Endothelial cell of umbilical vein (primary cell): ENCODE measurements at regions not wholly inside any gene's neighbourhood (a gene's known extent, or its start where the extent isn't known, plus 50 kb on each side); places are given as distances from the start of the nearest gene placed in this dataset.

Experiments
- BruUV-seq: library from RNA; stranded (reverse); fragments of 400-500 nt; replicated peaks from 2 replicates; lab custom pipeline; 2021; lab: Mats Ljungman, UMichigan
- CTCF ChIA-PET: fragments of 300-600, 350-600 bp; sonication (Branson Sonifier 250); formaldehyde crosslinking; loops from one replicate; lab custom pipeline; 2021; ENCODE audit warnings: antibody characterized with exemption, inconsistent platforms; lab: Charles Lee
- POLR2A ChIA-PET: fragments of 300-600, 350-600 bp; sonication (Branson Sonifier 250); formaldehyde crosslinking; loops from one replicate; lab custom pipeline; 2021; ENCODE audit warnings: antibody characterized with exemption, inconsistent platforms; lab: Charles Lee
- DNase-seq: peaks from one replicate; pipeline ENCODE4 v3.0.0-alpha.2; 2011; ENCODE audit warnings: low read depth, low spot score
- FAIRE-seq: peaks from 2 replicates; lab custom pipeline; 2011; peaks lifted over from hg19 to GRCh38; lab: Jason Lieb, UNC
- H2AFZ ChIP-seq: 2 replicates; pipeline ENCODE4 v1.6.0; 2012; ENCODE audit warnings: low read depth, low read length, control low read depth, inconsistent platforms
- H3K27ac ChIP-seq: 2 replicates; pipeline ENCODE4 v1.5.1; 2011; ENCODE audit warnings: low read depth, mild to moderate bottlenecking, control low read depth, low read length, moderate library complexity; ENCODE audit not compliant: insufficient read depth
- H3K27me3 ChIP-seq, 2 experiments: 2 replicates each; pipeline versions ENCODE4 v1.6.0 to v1.6.1; 2011; ENCODE audit warnings: low read length in 2 of 2, mixed read lengths in 1 of 2; ENCODE audit not compliant: control insufficient read depth in 2 of 2, insufficient read depth in 2 of 2
- H3K36me3 ChIP-seq, 2 experiments: 2 replicates in 1 of 2; 3 replicates in 1 of 2; pipeline ENCODE4 v1.5.1; 2011; ENCODE audit warnings: low read length in 2 of 2, mild to moderate bottlenecking in 1 of 2, moderate library complexity in 1 of 2; ENCODE audit not compliant: control insufficient read depth in 2 of 2, insufficient read depth in 2 of 2; ENCODE audit errors: extremely low read depth in 1 of 2
- H3K4me1 ChIP-seq: 3 replicates; pipeline ENCODE4 v1.5.1; 2011; ENCODE audit warnings: mild to moderate bottlenecking, low read length; ENCODE audit not compliant: control insufficient read depth, insufficient read depth; ENCODE audit errors: extremely low read depth
- H3K4me2 ChIP-seq: 2 replicates; pipeline ENCODE4 v1.6.1; 2011; ENCODE audit warnings: low read length, control low read depth, mixed read lengths; ENCODE audit not compliant: insufficient read depth
- H3K4me3 ChIP-seq, 3 experiments: fragments of 200-600 bp in 1 of 3; sonication (generic), shearing (Covaris generic) in 1 of 3; replicated peaks in 1 of 3; 2 replicates each; pipeline ENCODE4 v1.5.1; 2011 to 2016; ENCODE audit warnings: control low read depth in 3 of 3, low read length in 3 of 3, mild to moderate bottlenecking in 2 of 3, inconsistent platforms in 1 of 3, low read depth in 1 of 3, moderate library complexity in 1 of 3; ENCODE audit not compliant: insufficient read depth in 1 of 3
- H3K79me2 ChIP-seq: 2 replicates; pipeline ENCODE4 v1.6.0; 2012; ENCODE audit warnings: low read length, inconsistent platforms; ENCODE audit not compliant: control insufficient read depth, insufficient read depth
- H3K9ac ChIP-seq: replicated peaks from 2 replicates; pipeline ENCODE3; 2011; ENCODE audit warnings: low read length, control low read depth; ENCODE audit not compliant: insufficient read depth; ENCODE audit errors: extremely low read depth
- H3K9me1 ChIP-seq: replicated peaks from 3 replicates; pipeline ENCODE4 v1.6.0; 2011; ENCODE audit warnings: mild to moderate bottlenecking, low read length; ENCODE audit not compliant: control insufficient read depth, insufficient read depth; ENCODE audit errors: extremely low read depth
- H3K9me3 ChIP-seq: replicated peaks from 2 replicates; pipeline ENCODE4 v1.5.1; 2012; ENCODE audit warnings: low read length, inconsistent platforms; ENCODE audit not compliant: control insufficient read depth, insufficient read depth
- H4K20me1 ChIP-seq: replicated peaks from 2 replicates; pipeline ENCODE3; 2011; ENCODE audit warnings: mild to moderate bottlenecking, low read length; ENCODE audit not compliant: control insufficient read depth, insufficient read depth; ENCODE audit errors: extremely low read depth
- CTCF ChIP-seq, 2 donors: IDR thresholded peaks; 1 replicate in 1 of 2; 2 replicates in 1 of 2; pipeline ENCODE4 v1.5.1; 2011; ENCODE audit warnings: low read length in 2 of 2, mild to moderate bottlenecking in 2 of 2, moderate library complexity in 2 of 2, control low read depth in 1 of 2, inconsistent platforms in 1 of 2, low read depth in 1 of 2; ENCODE audit not compliant: insufficient read depth in 1 of 2; ENCODE audit errors: extremely low read depth in 1 of 2
- EZH2 ChIP-seq: IDR thresholded peaks from 2 replicates; pipeline ENCODE4 v1.6.1; 2012; ENCODE audit warnings: borderline replicate concordance, low read depth, mild to moderate bottlenecking, moderate library complexity, low read length, inconsistent platforms; ENCODE audit not compliant: severe bottlenecking
- FOS ChIP-seq: IDR thresholded peaks from 2 replicates; pipeline ENCODE4 v1.6.1; 2011; ENCODE audit warnings: mild to moderate bottlenecking, low read length, moderate library complexity, borderline replicate concordance; ENCODE audit not compliant: insufficient read depth
- GATA2 ChIP-seq: IDR thresholded peaks from 2 replicates; pipeline ENCODE4 v1.7.0; 2011; ENCODE audit warnings: low read depth, mild to moderate bottlenecking, moderate library complexity, mixed read lengths, low read length; ENCODE audit not compliant: insufficient read length, insufficient read depth
- JUN ChIP-seq: IDR thresholded peaks from 2 replicates; pipeline ENCODE4 v1.6.1; 2011; ENCODE audit warnings: borderline replicate concordance, low read depth; ENCODE audit not compliant: insufficient read length, insufficient read depth
- MAX ChIP-seq: IDR thresholded peaks from 2 replicates; pipeline ENCODE4 v1.6.1; 2011; ENCODE audit not compliant: insufficient read depth, insufficient read length
- MYC ChIP-seq: IDR thresholded peaks from one replicate; pipeline ENCODE4 v1.6.1; 2011; ENCODE audit warnings: mild to moderate bottlenecking, low read depth, low read length
- POLR2A ChIP-seq: IDR thresholded peaks from 2 replicates; pipeline ENCODE4 v1.6.1; 2012; ENCODE audit warnings: low read depth, mild to moderate bottlenecking, control low read depth, low read length
- POLR2AphosphoS5 ChIP-seq: IDR thresholded peaks from 2 replicates; pipeline ENCODE4 v1.6.1; 2012; ENCODE audit warnings: low read depth, mild to moderate bottlenecking, control low read depth, low read length, moderate library complexity; ENCODE audit not compliant: insufficient read depth
- dilution Hi-C: fragments of 300-500 bp; cut with MboI; formaldehyde crosslinking; loops from one replicate; pipeline ENCODE4 v1.15.0; 2019; ENCODE audit warnings: low sequenced_read_pairs; ENCODE audit not compliant: extremely low pct_ligation_motif_present
- intact Hi-C: fragments of 100-400 bp; cut with micrococcal nuclease; formaldehyde crosslinking; loops from one replicate; pipeline ENCODE4 v1.10.0; 2022

- ChIA-PET POLR2A (no interaction called here), CTCF (no interaction called here)
- Histone ChIP-seq H4K20me1 (no peaks in the 10 kb centered on the region), H3K4me3 (no peak overlapping the region), H3K27me3 (no peaks in the 10 kb centered on the region), H3K9me3 (no peaks in the 10 kb centered on the region), H3K9me1 (no peaks in the 10 kb centered on the region), H3K9ac (no peak overlapping the region), H3K79me2 (no peaks in the 10 kb centered on the region), H2AFZ (no peak overlapping the region), H3K4me2 (no peak overlapping the region), H3K4me1 (no peaks in the 10 kb centered on the region), H3K27ac (no peak overlapping the region), H3K36me3 (no peaks in the 10 kb centered on the region)
- FAIRE-seq (no peak), DNase-seq (no peak)
- BruUV-seq = no TSS peak
- TF ChIP-seq FOS = no peak
- TF ChIP-seq MAX = no peak
- dilution Hi-C loops = no loop called here
- intact Hi-C loops = no loop called here
Measured at GRCh38 chr2:167856190-167856589, 391.2 kb downstream of the STK39 start.

- DNase-seq (no peak), FAIRE-seq (no peak)
- H3K79me2 ChIP-seq = no peaks in the 10 kb centered on the region
- no peaks in the 10 kb centered on the region for H3K36me3 ChIP-seq
- no peaks in the 10 kb centered on the region for H3K9me1 ChIP-seq
- no peaks in the 10 kb centered on the region for H3K9me3 ChIP-seq
- H3K9ac ChIP-seq = no peak overlapping the region
- intact Hi-C loops (no loop called here), dilution Hi-C loops (no loop called here)
- ChIA-PET CTCF (no interaction called here), POLR2A (no interaction called here)
- H3K4me2 ChIP-seq = no peak overlapping the region
- H3K27ac ChIP-seq = no peak overlapping the region
- no peaks in the 10 kb centered on the region for H3K4me1 ChIP-seq
- no TSS peak for BruUV-seq
- TF ChIP-seq EZH2 = no peak
- no peak for TF ChIP-seq GATA2
- TF ChIP-seq POLR2AphosphoS5 = no peak
- no peak for TF ChIP-seq CTCF (IDR thresholded peaks at IDR 0.05; ENCODE audit: extremely low read depth in 1 of 2, insufficient read depth in 1 of 2, low read depth in 1 of 2, low read length in 2 of 2)
- TF ChIP-seq MAX = no peak
- no peak for TF ChIP-seq POLR2A
- no peak for TF ChIP-seq FOS
- no peak for TF ChIP-seq JUN
- TF ChIP-seq MYC = no peak
- no peak overlapping the region for H3K4me3 ChIP-seq
- H2AFZ ChIP-seq = no peak overlapping the region
- no peaks in the 10 kb centered on the region for H4K20me1 ChIP-seq
- no peaks in the 10 kb centered on the region for H3K27me3 ChIP-seq
Measured at GRCh38 chr2:167855211-167855610, 392.2 kb downstream of the STK39 start.
